Upper lobe of left lung (tissue), 6 donors: ENCODE measurements at regions not wholly inside any gene's neighbourhood (a gene's known extent, or its start where the extent isn't known, plus 50 kb on each side); places are given as distances from the start of the nearest gene placed in this dataset.

Experiments used
- ATAC-seq, 2 donors: fragments of 200-7000 bp; cut with Tn5 transposase; one replicate each; pipeline ENCODE4 v1.9.1; 2022; ENCODE audit warnings: mild to moderate bottlenecking in 2 of 2, moderate library complexity in 2 of 2; ENCODE audit not compliant: low FRiP score in 2 of 2
- DNase-seq, 2 donors: peaks; one replicate each; pipeline ENCODE4 v3.0.0-alpha.2; 2019 to 2020
- H3K27ac ChIP-seq, 4 donors: fragments of 200-600 bp; sonication (generic); one replicate each; pipeline ENCODE4 v1.5.1; 2016 to 2019
- H3K27me3 ChIP-seq, 4 donors: fragments of 200-600 bp; sonication (generic); one replicate each; pipeline ENCODE4 v1.5.1; 2017 to 2019
- H3K36me3 ChIP-seq, 4 donors: fragments of 200-600 bp; sonication (generic); one replicate each; pipeline ENCODE4 v1.5.1; 2016 to 2019
- H3K4me1 ChIP-seq, 4 donors: fragments of 200-600 bp; sonication (generic); one replicate each; pipeline ENCODE4 v1.5.1; 2018 to 2019
- H3K4me3 ChIP-seq, 4 donors: fragments of 200-600 bp; sonication (generic); one replicate each; pipeline ENCODE4 v1.5.1; 2017 to 2019; ENCODE audit warnings: mild to moderate bottlenecking in 2 of 4, moderate library complexity in 1 of 4
- H3K9me3 ChIP-seq, 4 donors: fragments of 200-600 bp; sonication (generic); one replicate each; pipeline ENCODE4 v1.5.1; 2018 to 2019
- EP300 ChIP-seq, 4 donors: sonication (generic); formaldehyde crosslinking; IDR thresholded peaks; one replicate each; pipeline ENCODE4 v1.5.1; 2017; ENCODE audit warnings: antibody characterized with exemption in 4 of 4, control low read depth in 2 of 4
- POLR2A ChIP-seq, 4 donors: fragments of 450-650 bp; IDR thresholded peaks; one replicate each; pipeline ENCODE4 v1.5.1; 2016 to 2017; ENCODE audit warnings: antibody characterized with exemption in 4 of 4, mild to moderate bottlenecking in 2 of 4
- POLR2AphosphoS5 ChIP-seq, 2 donors: sonication (generic); formaldehyde crosslinking; IDR thresholded peaks; one replicate each; pipeline ENCODE4 v1.5.1; 2017; ENCODE audit warnings: antibody characterized with exemption in 2 of 2
- WGBS, 2 donors: methylation state at CpG; one replicate each; pipeline ENCODE4 v1.1.5; 2017 to 2018; 5-methylcytosine and 5-hydroxymethylcytosine counted together
- small RNA-seq, 4 donors: library from RNA; depleted of rRNA; stranded (forward); fragments of <200 nt; gene quantifications; one replicate each; pipeline ENCODE3, GENCODE V24; 2016
- TF ChIP-seq, protein P1 (sequence below), 6 experiments: fragments of 450-650 bp in 4 of 6; fragments of 200-600 bp in 2 of 6; sonication (generic) in 2 of 6; IDR thresholded peaks; one replicate each; pipeline ENCODE4 v1.5.1; 2016 to 2019; ENCODE audit warnings: antibody characterized with exemption in 6 of 6
- donor health status: DM: no; HTN: no; CAD: no; lungs with moderate emphysema.
- donor health status: DM: no; HTN: yes; CAD: no; lungs with severe emphysema.

DNA sequence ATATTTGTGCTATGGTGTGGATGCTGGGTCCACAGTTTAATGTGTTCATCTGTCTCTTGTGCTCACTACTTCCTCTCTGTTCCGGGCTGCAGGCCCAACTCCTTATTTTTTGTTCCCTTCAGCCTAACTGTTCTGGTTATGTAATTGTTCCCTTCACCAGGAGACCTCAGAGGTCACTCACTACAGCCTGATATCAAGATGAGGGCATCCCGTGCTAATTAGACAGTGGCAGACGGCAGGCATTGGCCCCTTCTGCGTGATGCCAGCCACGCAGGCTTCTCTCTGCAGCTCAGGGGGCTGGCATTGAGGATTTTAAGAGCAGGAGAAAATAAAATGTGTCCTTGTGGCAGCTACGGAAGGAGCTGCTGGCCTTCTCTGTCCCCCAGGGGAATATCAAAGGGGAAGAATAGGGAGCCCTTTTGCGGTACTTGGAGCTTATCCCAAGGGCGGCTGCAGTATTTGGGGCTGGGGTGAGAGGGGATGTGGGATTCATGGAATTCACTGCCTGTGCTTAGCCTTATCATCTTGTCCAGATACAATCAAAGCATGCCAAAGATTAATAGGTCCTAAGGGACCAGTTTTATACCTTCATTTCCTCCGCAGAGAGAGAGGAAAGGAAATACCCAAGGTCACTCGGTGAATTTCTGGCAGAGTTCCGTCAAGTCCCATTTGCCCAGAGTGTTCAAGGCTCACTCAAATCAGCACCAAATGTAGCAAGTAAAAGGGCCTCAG is 53.3 kb upstream of the TRIB2 start:
- no peak for TF ChIP-seq POLR2A (IDR thresholded peaks at IDR 0.05)
- no peak for TF ChIP-seq EP300 (IDR thresholded peaks at IDR 0.05)
- TF ChIP-seq POLR2AphosphoS5 (IDR thresholded peaks at IDR 0.05), result no peak
- TF ChIP-seq, protein P1, sequence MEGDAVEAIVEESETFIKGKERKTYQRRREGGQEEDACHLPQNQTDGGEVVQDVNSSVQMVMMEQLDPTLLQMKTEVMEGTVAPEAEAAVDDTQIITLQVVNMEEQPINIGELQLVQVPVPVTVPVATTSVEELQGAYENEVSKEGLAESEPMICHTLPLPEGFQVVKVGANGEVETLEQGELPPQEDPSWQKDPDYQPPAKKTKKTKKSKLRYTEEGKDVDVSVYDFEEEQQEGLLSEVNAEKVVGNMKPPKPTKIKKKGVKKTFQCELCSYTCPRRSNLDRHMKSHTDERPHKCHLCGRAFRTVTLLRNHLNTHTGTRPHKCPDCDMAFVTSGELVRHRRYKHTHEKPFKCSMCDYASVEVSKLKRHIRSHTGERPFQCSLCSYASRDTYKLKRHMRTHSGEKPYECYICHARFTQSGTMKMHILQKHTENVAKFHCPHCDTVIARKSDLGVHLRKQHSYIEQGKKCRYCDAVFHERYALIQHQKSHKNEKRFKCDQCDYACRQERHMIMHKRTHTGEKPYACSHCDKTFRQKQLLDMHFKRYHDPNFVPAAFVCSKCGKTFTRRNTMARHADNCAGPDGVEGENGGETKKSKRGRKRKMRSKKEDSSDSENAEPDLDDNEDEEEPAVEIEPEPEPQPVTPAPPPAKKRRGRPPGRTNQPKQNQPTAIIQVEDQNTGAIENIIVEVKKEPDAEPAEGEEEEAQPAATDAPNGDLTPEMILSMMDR (IDR thresholded peaks at IDR 0.05), result no peak
- H3K9me3 ChIP-seq, result peaks cover 0 to 14% (median 6%) of the 10 kb centered on the region in 4 donors
- no peaks in the 10 kb centered on the region for H3K27me3 ChIP-seq
- ATAC-seq, result no peak
- no peak for DNase-seq
- no peaks in the 10 kb centered on the region for H3K36me3 ChIP-seq
- H3K4me1 ChIP-seq, result peaks cover 0 to 5% (median under 1%) of the 10 kb centered on the region in 4 donors
- H3K4me3 ChIP-seq, result no peak overlapping the region
- peak overlapping the region in 1 of 4 donors; percentile 29 for H3K27ac ChIP-seq
- WGBS, 2 donors, result 65 to 68% methylated on average over 11 of the region's 11 CpGs

DNA sequence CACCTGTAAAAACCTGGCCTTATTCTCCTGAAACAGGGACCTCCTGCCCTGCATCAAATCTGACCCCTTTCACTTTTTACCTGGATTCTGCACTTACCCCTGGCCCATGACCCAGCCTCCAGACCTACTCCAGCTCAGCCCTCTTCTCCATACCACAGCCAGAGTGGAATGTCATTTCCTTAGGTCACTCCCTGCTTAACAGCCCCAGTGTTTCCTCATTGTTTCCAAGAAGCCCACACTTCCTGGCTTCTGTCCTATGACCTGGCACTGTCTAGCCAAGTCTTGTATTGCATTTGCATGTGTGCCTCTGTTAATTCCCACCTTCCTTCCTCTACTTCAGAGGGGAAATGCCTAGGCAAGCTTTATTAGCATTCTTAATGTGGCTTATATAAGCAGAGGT is 51.4 kb upstream of the TRIB2 start:
- no peak overlapping the region for H3K27ac ChIP-seq
- ATAC-seq (peak in 1 of 2 donors; percentile 65), DNase-seq (peak in 1 of 2 donors; percentile 26)
- no peaks in the 10 kb centered on the region for H3K36me3 ChIP-seq
- no peaks in the 10 kb centered on the region for H3K27me3 ChIP-seq
- H3K4me3 ChIP-seq, result no peak overlapping the region
- TF ChIP-seq POLR2AphosphoS5 (IDR thresholded peaks at IDR 0.05) (peak in 1 of 2 donors; percentile 66), EP300 (IDR thresholded peaks at IDR 0.05) (peak in 1 of 4 donors; percentile 3), POLR2A (IDR thresholded peaks at IDR 0.05) (no peak)
- H3K4me1 ChIP-seq, result peaks cover 0 to 5% (median 0%) of the 10 kb centered on the region in 4 donors
- peaks cover 0 to 14% (median 6%) of the 10 kb centered on the region in 4 donors for H3K9me3 ChIP-seq

DNA sequence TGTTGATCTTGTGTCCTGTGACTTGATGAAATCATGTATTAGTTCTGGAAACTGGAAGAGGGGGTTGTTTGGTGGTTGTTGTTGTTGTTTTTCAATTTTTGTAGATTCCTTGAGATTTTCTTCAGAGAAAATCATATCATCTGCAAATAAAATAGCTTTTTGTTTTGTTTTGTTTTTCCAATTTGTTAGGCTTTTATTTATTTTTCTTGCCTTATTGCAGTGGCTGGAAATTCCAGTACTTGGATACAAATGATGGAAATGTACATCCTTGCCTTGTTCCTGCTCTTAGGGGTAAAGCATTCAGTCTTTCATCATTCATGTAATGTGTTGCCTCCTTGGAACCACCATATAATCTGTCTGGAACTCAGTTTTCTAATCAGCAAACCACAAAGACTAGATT is 50.3 kb upstream of the TRIB2 start:
- peaks cover 0 to 14% (median 6%) of the 10 kb centered on the region in 4 donors for H3K9me3 ChIP-seq
- DNase-seq, result no peak
- H3K27ac ChIP-seq, result no peak overlapping the region
- H3K4me3 ChIP-seq, result no peak overlapping the region
- no peak for TF ChIP-seq POLR2AphosphoS5 (IDR thresholded peaks at IDR 0.05)
- TF ChIP-seq, protein P1 (IDR thresholded peaks at IDR 0.05), result no peak
- no peak for TF ChIP-seq POLR2A (IDR thresholded peaks at IDR 0.05)
- no peak for TF ChIP-seq EP300 (IDR thresholded peaks at IDR 0.05)
- H3K36me3 ChIP-seq, result no peaks in the 10 kb centered on the region
- no peak for ATAC-seq
- peaks cover 0 to 5% (median 0%) of the 10 kb centered on the region in 4 donors for H3K4me1 ChIP-seq
- H3K27me3 ChIP-seq, result no peaks in the 10 kb centered on the region

Small RNA genes lying in the stretch of these regions (small RNA-seq; reads per million reads assigned to genes)
- gene MIR3681 (0 to 0.72 (median 0.19) reads per million in 4 donors), gene RF00093 (0 reads per million in 4 donors), gene RNU6-843P (0 reads per million in 4 donors)
